ENCODE measurements at regions not wholly inside any gene's neighbourhood (a gene's known extent, or its start where the extent isn't known, plus 50 kb on each side); places are given as distances from the start of the nearest gene placed in this dataset.

DNA sequence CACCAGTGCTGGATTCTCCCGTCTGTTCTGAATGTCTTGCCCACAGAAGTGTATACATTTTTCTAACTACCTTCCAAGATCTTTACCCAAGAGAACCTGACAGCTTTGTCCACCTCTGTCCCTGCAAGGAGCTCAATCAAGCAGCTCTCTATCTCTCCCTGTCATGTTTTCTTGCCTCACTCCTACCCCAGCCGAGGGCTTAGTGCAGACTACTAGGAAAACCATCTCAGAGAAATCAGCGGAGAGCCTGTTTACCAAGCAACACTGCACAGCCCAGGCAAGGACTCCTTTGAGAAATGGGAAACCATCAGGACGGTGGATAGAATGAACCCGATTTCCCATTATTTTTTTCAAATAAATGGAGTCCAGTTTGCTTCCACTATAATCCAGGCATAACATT lies 250.7 kb upstream of the JARID2 start:
- no peaks in the 10 kb centered on the region for H3K27me3 ChIP-seq
- H3K27ac ChIP-seq (replicated peaks in 1 of 4) = no peak overlapping the region
- no peak for DNase-seq (ENCODE audit: extremely low spot score)
- H3K9me3 ChIP-seq = no peaks in the 10 kb centered on the region
- intact Hi-C loops (cut with DNase I) = no loop called here
- H3K4me1 ChIP-seq = no peaks in the 10 kb centered on the region
- no peak overlapping the region for H3K4me3 ChIP-seq
- H3K36me3 ChIP-seq = no peaks in the 10 kb centered on the region
- TF ChIP-seq, protein P1, sequence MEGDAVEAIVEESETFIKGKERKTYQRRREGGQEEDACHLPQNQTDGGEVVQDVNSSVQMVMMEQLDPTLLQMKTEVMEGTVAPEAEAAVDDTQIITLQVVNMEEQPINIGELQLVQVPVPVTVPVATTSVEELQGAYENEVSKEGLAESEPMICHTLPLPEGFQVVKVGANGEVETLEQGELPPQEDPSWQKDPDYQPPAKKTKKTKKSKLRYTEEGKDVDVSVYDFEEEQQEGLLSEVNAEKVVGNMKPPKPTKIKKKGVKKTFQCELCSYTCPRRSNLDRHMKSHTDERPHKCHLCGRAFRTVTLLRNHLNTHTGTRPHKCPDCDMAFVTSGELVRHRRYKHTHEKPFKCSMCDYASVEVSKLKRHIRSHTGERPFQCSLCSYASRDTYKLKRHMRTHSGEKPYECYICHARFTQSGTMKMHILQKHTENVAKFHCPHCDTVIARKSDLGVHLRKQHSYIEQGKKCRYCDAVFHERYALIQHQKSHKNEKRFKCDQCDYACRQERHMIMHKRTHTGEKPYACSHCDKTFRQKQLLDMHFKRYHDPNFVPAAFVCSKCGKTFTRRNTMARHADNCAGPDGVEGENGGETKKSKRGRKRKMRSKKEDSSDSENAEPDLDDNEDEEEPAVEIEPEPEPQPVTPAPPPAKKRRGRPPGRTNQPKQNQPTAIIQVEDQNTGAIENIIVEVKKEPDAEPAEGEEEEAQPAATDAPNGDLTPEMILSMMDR (IDR thresholded peaks at IDR 0.05) = no peak
- TF ChIP-seq POLR2A (IDR thresholded peaks at IDR 0.05; ENCODE audit: low read depth) (no peak), EP300 (IDR thresholded peaks at IDR 0.05) (no peak), POLR2AphosphoS5 (IDR thresholded peaks at IDR 0.05) (no peak)
- WGBS = 77% methylated on average over 5 of the region's 5 CpGs

GRCh38 chr6:14995966-14996602 lies 249.8 kb upstream of the JARID2 start:
- H3K4me1 ChIP-seq = no peaks in the 10 kb centered on the region

DNA sequence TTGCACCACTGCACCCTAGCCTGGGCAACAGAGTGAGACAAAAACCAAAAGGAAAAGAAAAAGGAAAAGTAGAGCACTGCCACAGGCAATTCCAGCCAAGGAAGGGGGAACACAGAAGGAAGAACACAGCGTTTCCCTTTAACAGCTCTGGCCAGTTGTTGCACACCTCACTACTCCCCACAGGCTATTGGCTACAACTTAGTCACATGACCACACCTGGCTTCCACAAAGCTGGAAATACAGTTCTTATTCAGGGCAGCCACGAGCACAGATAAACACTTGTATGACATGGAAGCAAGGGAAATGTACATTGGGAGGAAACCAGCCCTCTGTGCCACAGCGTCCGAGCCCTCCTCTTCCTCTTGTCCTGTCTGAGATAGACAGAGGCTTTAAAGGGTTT lies 249.0 kb upstream of the JARID2 start:
- Histone ChIP-seq H3K36me3 (no peaks in the 10 kb centered on the region), H3K27ac (replicated peaks in 1 of 4) (no peak overlapping the region), H3K4me1 (no peaks in the 10 kb centered on the region), H3K9me3 (no peaks in the 10 kb centered on the region), H3K27me3 (no peaks in the 10 kb centered on the region), H3K4me3 (no peak overlapping the region)
- no peak for DNase-seq (ENCODE audit: extremely low spot score)
- intact Hi-C loops (cut with DNase I) = no loop called here
- 61% methylated on average over 4 of the region's 4 CpGs for WGBS
- TF ChIP-seq EP300 (IDR thresholded peaks at IDR 0.05) (no peak), POLR2A (IDR thresholded peaks at IDR 0.05; ENCODE audit: low read depth) (no peak), POLR2AphosphoS5 (IDR thresholded peaks at IDR 0.05) (no peak)
- TF ChIP-seq, protein P1 (IDR thresholded peaks at IDR 0.05) = no peak

More at GRCh38 chr6:14995966-14996602, 249.8 kb upstream of the JARID2 start:
- no peak overlapping the region for H3K27ac ChIP-seq (replicated peaks in 1 of 4)
- no peak overlapping the region for H3K4me3 ChIP-seq
- TF ChIP-seq POLR2A (IDR thresholded peaks at IDR 0.05; ENCODE audit: low read depth) = no peak
- TF ChIP-seq, protein P1 (IDR thresholded peaks at IDR 0.05) = no peak
- no peak for TF ChIP-seq EP300 (IDR thresholded peaks at IDR 0.05)
- TF ChIP-seq POLR2AphosphoS5 (IDR thresholded peaks at IDR 0.05) = no peak
- DNase-seq (ENCODE audit: extremely low spot score) = no peak
- no peaks in the 10 kb centered on the region for H3K9me3 ChIP-seq
- H3K36me3 ChIP-seq = no peaks in the 10 kb centered on the region
- WGBS = 94% methylated on average over 12 of the region's 12 CpGs
- no peaks in the 10 kb centered on the region for H3K27me3 ChIP-seq
- intact Hi-C loops (cut with DNase I) = no loop called here

DNA sequence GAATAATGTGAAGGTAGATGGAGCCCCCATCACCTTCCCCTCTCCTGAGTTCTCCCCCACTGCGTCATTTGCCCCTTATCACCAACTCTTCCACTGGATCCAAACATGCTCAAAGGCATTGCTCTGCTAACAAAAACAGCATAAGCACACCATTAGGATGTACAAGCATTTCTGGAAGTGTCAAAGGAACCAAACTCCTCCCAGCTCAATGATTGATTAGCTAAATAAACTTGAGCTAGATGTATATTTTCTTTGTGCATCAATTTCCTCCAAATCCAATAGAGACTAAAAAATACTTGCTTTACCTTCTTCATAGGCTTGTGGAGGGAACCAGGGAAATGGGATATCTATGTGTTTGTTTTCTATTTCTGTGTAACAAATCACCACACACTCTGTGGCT lies 248.4 kb upstream of the JARID2 start:
- intact Hi-C loops (cut with DNase I) = no loop called here
- no peaks in the 10 kb centered on the region for H3K9me3 ChIP-seq
- TF ChIP-seq, protein P1 (IDR thresholded peaks at IDR 0.05) = no peak
- TF ChIP-seq POLR2A (IDR thresholded peaks at IDR 0.05; ENCODE audit: low read depth) = no peak
- no peak for TF ChIP-seq EP300 (IDR thresholded peaks at IDR 0.05)
- TF ChIP-seq POLR2AphosphoS5 (IDR thresholded peaks at IDR 0.05) = no peak
- H3K27me3 ChIP-seq = no peaks in the 10 kb centered on the region
- H3K4me1 ChIP-seq = no peaks in the 10 kb centered on the region
- no peaks in the 10 kb centered on the region for H3K36me3 ChIP-seq
- DNase-seq (ENCODE audit: extremely low spot score) = no peak
- 93% methylated on average over 1 of the region's 1 CpG for WGBS
- H3K27ac ChIP-seq (replicated peaks in 1 of 4) = no peak overlapping the region
- no peak overlapping the region for H3K4me3 ChIP-seq

GRCh38 chr6:14999106-14999505 lies 246.8 kb upstream of the JARID2 start:
- Histone ChIP-seq H3K27me3 (no peaks in the 10 kb centered on the region), H3K27ac (replicated peaks in 1 of 4) (no peak overlapping the region), H3K9me3 (no peaks in the 10 kb centered on the region), H3K4me3 (no peak overlapping the region), H3K4me1 (no peaks in the 10 kb centered on the region), H3K36me3 (no peaks in the 10 kb centered on the region)
- TF ChIP-seq POLR2A (IDR thresholded peaks at IDR 0.05; ENCODE audit: low read depth) (no peak), POLR2AphosphoS5 (IDR thresholded peaks at IDR 0.05) (no peak), EP300 (IDR thresholded peaks at IDR 0.05) (no peak)
- TF ChIP-seq, protein P1 (IDR thresholded peaks at IDR 0.05) = no peak
- DNase-seq (ENCODE audit: extremely low spot score) = no peak
- 88% methylated on average over 5 of the region's 5 CpGs for WGBS
- intact Hi-C loops (cut with DNase I) = no loop called here
